ENCODE measurements at regions not wholly inside any gene's neighbourhood (a gene's known extent, or its start where the extent isn't known, plus 50 kb on each side); places are given as distances from the start of the nearest gene placed in this dataset.

GRCh38 chr13:33963134-33963533 lies 145.2 kb downstream of the RFC3 start:
- POLR2A ChIA-PET = no interaction called here
- Mint-ChIP-seq H3K4me3 (no peak overlapping the region), H3K9me3 (peaks cover 0 to 12% (median 2%) of the 10 kb centered on the region in 9 donors), H3K27ac (no peak overlapping the region), H3K4me1 (no peaks in the 10 kb centered on the region), H3K27me3 (no peaks in the 10 kb centered on the region), H3K36me3 (no peaks in the 10 kb centered on the region)
- no peak for DNase-seq
- no peak for ATAC-seq

GRCh38 chr13:33963895-33964294 lies 145.9 kb downstream of the RFC3 start:
- peaks cover 0 to 12% (median 2%) of the 10 kb centered on the region in 9 donors for H3K9me3 Mint-ChIP-seq
- H3K4me3 Mint-ChIP-seq = no peak overlapping the region
- ATAC-seq (no peak), DNase-seq (no peak)
- no peaks in the 10 kb centered on the region for H3K4me1 Mint-ChIP-seq
- no peaks in the 10 kb centered on the region for H3K36me3 Mint-ChIP-seq
- no peak overlapping the region for H3K27ac Mint-ChIP-seq
- POLR2A ChIA-PET = no interaction called here
- no peaks in the 10 kb centered on the region for H3K27me3 Mint-ChIP-seq

GRCh38 chr13:33968520-33969507 lies 150.9 kb downstream of the RFC3 start:
- H3K36me3 Mint-ChIP-seq = no peaks in the 10 kb centered on the region
- no peak for DNase-seq
- POLR2A ChIA-PET = no interaction called here
- no peaks in the 10 kb centered on the region for H3K4me1 Mint-ChIP-seq
- no peak overlapping the region for H3K4me3 Mint-ChIP-seq
- H3K27me3 Mint-ChIP-seq = no peaks in the 10 kb centered on the region
- peaks cover 0 to 13% (median 4%) of the 10 kb centered on the region in 9 donors for H3K9me3 Mint-ChIP-seq
- no peak for ATAC-seq
- no peak overlapping the region for H3K27ac Mint-ChIP-seq

- DNase-seq = no peak
- Mint-ChIP-seq H3K4me1 (no peaks in the 10 kb centered on the region), H3K9me3 (peaks cover 0 to 8% (median 4%) of the 10 kb centered on the region in 9 donors), H3K27ac (no peak overlapping the region), H3K4me3 (no peak overlapping the region), H3K27me3 (no peaks in the 10 kb centered on the region), H3K36me3 (no peaks in the 10 kb centered on the region)
- no peak for ATAC-seq
- POLR2A ChIA-PET = no interaction called here
Measured at GRCh38 chr13:33970746-33971561, 153.0 kb downstream of the RFC3 start.

GRCh38 chr13:33971562-33971819 lies 153.5 kb downstream of the RFC3 start:
- Mint-ChIP-seq H3K36me3 (no peaks in the 10 kb centered on the region), H3K9me3 (peaks cover 0 to 8% (median 4%) of the 10 kb centered on the region in 9 donors), H3K4me3 (no peak overlapping the region), H3K27me3 (no peaks in the 10 kb centered on the region), H3K4me1 (no peaks in the 10 kb centered on the region), H3K27ac (no peak overlapping the region)
- DNase-seq = no peak
- no peak for ATAC-seq
- POLR2A ChIA-PET = no interaction called here

- ATAC-seq (no peak), DNase-seq (no peak)
- Mint-ChIP-seq H3K27ac (no peak overlapping the region), H3K36me3 (no peaks in the 10 kb centered on the region), H3K9me3 (peaks cover 0 to 8% (median 4%) of the 10 kb centered on the region in 9 donors), H3K27me3 (no peaks in the 10 kb centered on the region), H3K4me3 (no peak overlapping the region), H3K4me1 (no peaks in the 10 kb centered on the region)
- POLR2A ChIA-PET = no interaction called here
Measured at GRCh38 chr13:33973194-33973593, 155.2 kb downstream of the RFC3 start.

- H3K4me3 Mint-ChIP-seq = no peak overlapping the region
- ATAC-seq (no peak), DNase-seq (no peak)
- POLR2A ChIA-PET = no interaction called here
- no peaks in the 10 kb centered on the region for H3K36me3 Mint-ChIP-seq
- no peak overlapping the region for H3K27ac Mint-ChIP-seq
- H3K4me1 Mint-ChIP-seq = no peaks in the 10 kb centered on the region
- peaks cover 0 to 6% (median 2%) of the 10 kb centered on the region in 5 donors for H3K27me3 Mint-ChIP-seq
- peaks cover 0 to 9% (median 0%) of the 10 kb centered on the region in 9 donors for H3K9me3 Mint-ChIP-seq
Measured at GRCh38 chr13:33976965-33977364, 159.0 kb downstream of the RFC3 start.

GRCh38 chr13:33978653-33979052 lies 160.7 kb downstream of the RFC3 start:
- no peak for DNase-seq
- Mint-ChIP-seq H3K36me3 (no peaks in the 10 kb centered on the region), H3K27ac (no peak overlapping the region)

GRCh38 chr13:33992881-33993336 lies 175.0 kb downstream of the RFC3 start:
- POLR2A ChIA-PET = no interaction called here
- Mint-ChIP-seq H3K4me3 (no peak overlapping the region), H3K27me3 (peaks cover 0 to 10% (median 3%) of the 10 kb centered on the region in 5 donors), H3K9me3 (peaks cover 0 to 29% (median 0%) of the 10 kb centered on the region in 9 donors), H3K36me3 (no peaks in the 10 kb centered on the region), H3K4me1 (no peaks in the 10 kb centered on the region), H3K27ac (peak overlapping the region in 1 of 10 donors; percentile 33)
- DNase-seq (no peak), ATAC-seq (no peak)

More at GRCh38 chr13:33978653-33979052, 160.7 kb downstream of the RFC3 start:
- Mint-ChIP-seq H3K4me3 (no peak overlapping the region), H3K27me3 (peaks cover 0 to 8% (median 2%) of the 10 kb centered on the region in 5 donors), H3K4me1 (no peaks in the 10 kb centered on the region), H3K9me3 (peaks cover 0 to 10% (median 0%) of the 10 kb centered on the region in 9 donors)
- no peak for ATAC-seq
- POLR2A ChIA-PET = no interaction called here

- POLR2A ChIA-PET = no interaction called here
- no peaks in the 10 kb centered on the region for H3K36me3 Mint-ChIP-seq
- DNase-seq (no peak), ATAC-seq (no peak)
- H3K27me3 Mint-ChIP-seq = peaks cover 0 to 10% (median 3%) of the 10 kb centered on the region in 5 donors
- no peak overlapping the region for H3K27ac Mint-ChIP-seq
- no peak overlapping the region for H3K4me3 Mint-ChIP-seq
- H3K9me3 Mint-ChIP-seq = peaks cover 0 to 29% (median 0%) of the 10 kb centered on the region in 9 donors
- H3K4me1 Mint-ChIP-seq = no peaks in the 10 kb centered on the region
Measured at GRCh38 chr13:33994198-33994597, 176.2 kb downstream of the RFC3 start.

GRCh38 chr13:33994826-33995502 lies 177.0 kb downstream of the RFC3 start:
- H3K4me3 Mint-ChIP-seq = no peak overlapping the region
- H3K4me1 Mint-ChIP-seq = no peaks in the 10 kb centered on the region
- peaks cover 0 to 29% (median 0%) of the 10 kb centered on the region in 9 donors for H3K9me3 Mint-ChIP-seq
- ATAC-seq (no peak), DNase-seq (no peak)
- POLR2A ChIA-PET = no interaction called here
- H3K36me3 Mint-ChIP-seq = no peaks in the 10 kb centered on the region
- no peak overlapping the region for H3K27ac Mint-ChIP-seq
- H3K27me3 Mint-ChIP-seq = peaks cover 0 to 10% (median 3%) of the 10 kb centered on the region in 5 donors

- peaks cover 0 to 10% (median 3%) of the 10 kb centered on the region in 5 donors for H3K27me3 Mint-ChIP-seq
- ATAC-seq (no peak), DNase-seq (no peak)
- no peak overlapping the region for H3K4me3 Mint-ChIP-seq
- H3K27ac Mint-ChIP-seq = no peak overlapping the region
- no peaks in the 10 kb centered on the region for H3K4me1 Mint-ChIP-seq
- no peaks in the 10 kb centered on the region for H3K36me3 Mint-ChIP-seq
- POLR2A ChIA-PET = no interaction called here
- peaks cover 0 to 29% (median 0%) of the 10 kb centered on the region in 9 donors for H3K9me3 Mint-ChIP-seq
Measured at GRCh38 chr13:33996636-33997035, 178.7 kb downstream of the RFC3 start.

GRCh38 chr13:33997574-33997973 lies 179.6 kb downstream of the RFC3 start:
- no peak for DNase-seq
- H3K4me1 Mint-ChIP-seq = no peaks in the 10 kb centered on the region
- H3K4me3 Mint-ChIP-seq = no peak overlapping the region
- no peak overlapping the region for H3K27ac Mint-ChIP-seq
- H3K27me3 Mint-ChIP-seq = peaks cover 0 to 10% (median 3%) of the 10 kb centered on the region in 5 donors
- H3K36me3 Mint-ChIP-seq = no peaks in the 10 kb centered on the region
- POLR2A ChIA-PET = no interaction called here
- H3K9me3 Mint-ChIP-seq = peaks cover 0 to 29% (median 0%) of the 10 kb centered on the region in 9 donors
- ATAC-seq = no peak

All from naive thymus-derived CD8-positive, alpha-beta T cell (primary cell).